ENCODE measurements at regions not wholly inside any gene's neighbourhood (a gene's known extent, or its start where the extent isn't known, plus 50 kb on each side); places are given as distances from the start of the nearest gene placed in this dataset.

DNA sequence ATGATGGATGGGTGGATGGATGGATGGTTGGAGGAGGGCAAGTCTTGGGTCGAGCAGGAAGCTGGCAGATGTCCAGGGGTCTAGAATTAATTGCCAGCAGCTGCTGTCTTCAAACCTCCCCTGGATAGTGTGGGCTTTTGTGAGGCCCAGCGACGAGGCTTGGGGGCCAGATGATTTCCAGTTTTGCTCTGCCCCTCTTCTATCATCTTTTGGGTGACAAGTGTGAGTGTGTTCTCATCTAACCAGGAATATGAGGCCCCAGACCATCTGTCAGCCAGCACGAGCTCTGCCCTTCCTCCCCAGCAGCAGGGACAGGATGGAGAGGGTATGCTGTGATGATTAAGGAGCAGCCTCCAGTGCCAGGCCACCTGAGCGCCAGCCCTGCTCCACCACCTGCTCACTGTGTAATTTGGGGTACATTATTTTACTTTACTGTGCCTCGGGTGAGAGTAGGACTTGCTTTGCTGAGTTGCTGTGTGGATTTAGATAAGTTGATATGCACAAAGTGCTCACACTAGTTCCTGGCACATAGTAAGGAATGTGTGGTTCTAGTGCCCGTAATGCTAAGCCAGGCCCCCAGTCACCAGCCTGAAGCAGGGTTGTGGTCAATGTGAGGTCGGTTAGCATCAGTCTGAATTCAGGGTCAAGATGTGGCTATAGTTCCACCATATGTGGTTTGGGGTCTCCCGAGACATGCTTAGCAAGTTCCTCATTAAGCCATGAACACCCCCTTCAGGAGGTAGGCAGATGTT is 251.1 kb downstream of the CYP26B1 start:
- H3K27ac ChIP-seq = no peak overlapping the region
- H3K4me3 ChIP-seq = no peak overlapping the region
- TF ChIP-seq EP300 (IDR thresholded peaks at IDR 0.05) = no peak
- no peak for TF ChIP-seq POLR2A (IDR thresholded peaks at IDR 0.05)
- no peak for TF ChIP-seq POLR2AphosphoS5 (IDR thresholded peaks at IDR 0.05)
- TF ChIP-seq, protein P1, sequence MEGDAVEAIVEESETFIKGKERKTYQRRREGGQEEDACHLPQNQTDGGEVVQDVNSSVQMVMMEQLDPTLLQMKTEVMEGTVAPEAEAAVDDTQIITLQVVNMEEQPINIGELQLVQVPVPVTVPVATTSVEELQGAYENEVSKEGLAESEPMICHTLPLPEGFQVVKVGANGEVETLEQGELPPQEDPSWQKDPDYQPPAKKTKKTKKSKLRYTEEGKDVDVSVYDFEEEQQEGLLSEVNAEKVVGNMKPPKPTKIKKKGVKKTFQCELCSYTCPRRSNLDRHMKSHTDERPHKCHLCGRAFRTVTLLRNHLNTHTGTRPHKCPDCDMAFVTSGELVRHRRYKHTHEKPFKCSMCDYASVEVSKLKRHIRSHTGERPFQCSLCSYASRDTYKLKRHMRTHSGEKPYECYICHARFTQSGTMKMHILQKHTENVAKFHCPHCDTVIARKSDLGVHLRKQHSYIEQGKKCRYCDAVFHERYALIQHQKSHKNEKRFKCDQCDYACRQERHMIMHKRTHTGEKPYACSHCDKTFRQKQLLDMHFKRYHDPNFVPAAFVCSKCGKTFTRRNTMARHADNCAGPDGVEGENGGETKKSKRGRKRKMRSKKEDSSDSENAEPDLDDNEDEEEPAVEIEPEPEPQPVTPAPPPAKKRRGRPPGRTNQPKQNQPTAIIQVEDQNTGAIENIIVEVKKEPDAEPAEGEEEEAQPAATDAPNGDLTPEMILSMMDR (IDR thresholded peaks at IDR 0.05) = no peak
- intact Hi-C loops (cut with DNase I; ENCODE audit: low total_unique reads) = no loop called here
- H3K27me3 ChIP-seq = peaks cover 0 to 12% (median 3%) of the 10 kb centered on the region in 3 donors
- H3K36me3 ChIP-seq = no peaks in the 10 kb centered on the region
- WGBS, 5 donors = 65 to 76% (median 72%) methylated on average over 8 to 9 of the region's 9 CpGs
- no peaks in the 10 kb centered on the region for H3K4me1 ChIP-seq
- H3K9me3 ChIP-seq = no peaks in the 10 kb centered on the region
- DNase-seq = no peak

DNA sequence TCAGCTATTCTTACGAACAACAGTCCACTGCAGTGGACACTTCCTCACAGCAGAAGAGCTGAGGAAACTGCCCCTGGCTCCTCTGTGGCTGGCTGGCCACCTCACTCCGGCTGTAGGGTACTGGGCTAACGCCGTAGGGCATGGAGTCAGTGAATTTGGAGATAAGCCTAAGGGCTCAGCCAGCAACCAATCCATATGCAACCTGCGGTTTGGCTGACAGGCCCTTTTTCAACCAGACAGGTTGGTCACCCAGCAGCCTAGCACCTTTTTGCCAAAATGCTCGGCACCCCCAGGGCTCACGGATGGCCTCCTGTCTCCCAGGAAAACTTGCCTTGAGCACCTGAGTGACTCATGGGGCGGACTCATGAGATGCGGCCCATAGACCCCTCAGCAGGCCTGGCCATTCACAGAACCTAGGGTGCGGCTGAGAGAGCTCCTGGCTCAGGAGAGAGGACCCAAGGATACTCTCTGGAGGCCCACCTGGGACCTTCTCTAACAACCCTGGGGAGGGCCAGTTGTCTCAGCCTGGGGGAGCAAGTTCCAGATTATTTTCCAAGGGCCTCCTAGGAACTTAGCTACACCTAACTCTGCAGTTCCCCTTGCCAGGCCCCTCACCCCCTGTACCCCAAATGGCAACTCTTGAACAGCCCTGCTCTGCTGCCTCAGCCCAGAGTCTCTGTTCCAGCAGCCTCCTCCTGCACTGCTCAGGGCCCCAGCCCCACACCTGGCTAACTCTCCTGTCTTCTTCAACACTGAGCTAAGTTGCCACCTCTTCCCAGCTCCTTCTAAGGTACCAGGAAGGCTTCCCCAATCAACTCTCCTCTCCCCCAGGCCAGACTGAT is 252.1 kb downstream of the CYP26B1 start:
- Histone ChIP-seq H3K36me3 (no peaks in the 10 kb centered on the region), H3K27ac (no peak overlapping the region), H3K4me1 (no peaks in the 10 kb centered on the region), H3K4me3 (no peak overlapping the region), H3K27me3 (peaks cover 0 to 12% (median 3%) of the 10 kb centered on the region in 3 donors), H3K9me3 (no peaks in the 10 kb centered on the region)
- TF ChIP-seq POLR2A (IDR thresholded peaks at IDR 0.05) = no peak
- no peak for TF ChIP-seq EP300 (IDR thresholded peaks at IDR 0.05)
- TF ChIP-seq, protein P1 (IDR thresholded peaks at IDR 0.05) = no peak
- TF ChIP-seq POLR2AphosphoS5 (IDR thresholded peaks at IDR 0.05) = no peak
- no peak for DNase-seq
- intact Hi-C loops (cut with DNase I; ENCODE audit: low total_unique reads) = no loop called here
- 85 to 89% (median 87%) methylated on average over 9 to 10 of the region's 10 CpGs for WGBS, 5 donors

DNA sequence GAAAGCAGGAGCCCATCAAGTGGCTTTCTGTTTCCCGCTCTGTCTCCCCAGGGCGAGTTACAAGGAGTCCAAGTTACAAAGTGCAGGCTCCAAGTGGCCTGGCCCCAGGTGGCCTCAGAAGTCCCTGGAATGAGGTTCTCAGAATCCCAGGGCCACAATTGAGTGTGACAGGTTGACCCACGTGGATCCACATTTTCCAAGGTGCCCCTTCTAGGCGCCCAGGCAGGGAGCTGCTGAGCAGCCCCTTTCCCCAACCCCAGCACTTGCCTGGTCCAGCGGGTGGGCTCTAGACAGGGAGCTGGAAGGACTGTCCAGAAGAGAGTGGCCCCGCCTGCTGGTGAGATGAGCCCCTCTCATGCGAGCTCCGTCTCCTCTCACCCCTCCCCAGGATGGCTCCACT is 253.4 kb downstream of the CYP26B1 start:
- Histone ChIP-seq H3K9me3 (no peaks in the 10 kb centered on the region), H3K36me3 (no peaks in the 10 kb centered on the region), H3K4me1 (no peaks in the 10 kb centered on the region), H3K27me3 (peaks cover 0 to 12% (median 3%) of the 10 kb centered on the region in 3 donors), H3K4me3 (no peak overlapping the region), H3K27ac (no peak overlapping the region)
- TF ChIP-seq EP300 (IDR thresholded peaks at IDR 0.05) (no peak), POLR2AphosphoS5 (IDR thresholded peaks at IDR 0.05) (no peak), POLR2A (IDR thresholded peaks at IDR 0.05) (no peak)
- TF ChIP-seq, protein P1 (IDR thresholded peaks at IDR 0.05) = no peak
- no peak for DNase-seq
- 74 to 79% (median 76%) methylated on average over 8 of the region's 8 CpGs for WGBS, 5 donors
- intact Hi-C loops (cut with DNase I; ENCODE audit: low total_unique reads) = no loop called here

DNA sequence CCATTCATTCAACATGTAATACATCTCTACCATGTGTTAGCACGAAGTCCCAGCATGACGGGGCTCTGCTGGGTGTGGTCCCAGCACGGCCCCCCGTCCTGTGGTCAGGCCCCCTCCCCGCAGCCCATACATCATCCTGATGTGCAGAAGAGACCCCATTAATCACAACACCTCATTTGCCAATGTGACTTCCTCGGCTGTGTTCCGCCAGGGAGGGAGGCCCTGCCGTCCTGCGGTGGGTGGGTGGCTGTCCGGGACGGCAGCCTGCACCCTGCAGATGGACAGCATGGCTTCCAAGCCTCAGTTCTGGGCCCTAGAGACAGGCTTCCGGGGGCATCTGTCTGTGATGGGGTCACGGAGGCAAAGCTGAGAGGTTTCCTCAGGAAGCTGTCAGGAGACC is 254.0 kb downstream of the CYP26B1 start:
- Histone ChIP-seq H3K27me3 (peaks cover 0 to 12% (median 3%) of the 10 kb centered on the region in 3 donors), H3K9me3 (no peaks in the 10 kb centered on the region), H3K4me1 (no peaks in the 10 kb centered on the region), H3K4me3 (no peak overlapping the region), H3K36me3 (no peaks in the 10 kb centered on the region), H3K27ac (no peak overlapping the region)
- TF ChIP-seq POLR2A (IDR thresholded peaks at IDR 0.05) (no peak), EP300 (IDR thresholded peaks at IDR 0.05) (no peak), POLR2AphosphoS5 (IDR thresholded peaks at IDR 0.05) (no peak)
- TF ChIP-seq, protein P1 (IDR thresholded peaks at IDR 0.05) = no peak
- intact Hi-C loops (cut with DNase I; ENCODE audit: low total_unique reads) = no loop called here
- WGBS, 5 donors = 57 to 75% (median 68%) methylated on average over 8 to 13 of the region's 13 CpGs
- no peak for DNase-seq

Measured in stomach (tissue), 8 donors.